PC-3 (cell line): ENCODE measurements at regions not wholly inside any gene's neighbourhood (a gene's known extent, or its start where the extent isn't known, plus 50 kb on each side); places are given as distances from the start of the nearest gene placed in this dataset.

Source experiments
- EZH2 ChIP-seq: fragments of 300-600 bp; sonication (generic); IDR thresholded peaks from one replicate; pipeline ENCODE4 v1.6.1; 2017; ENCODE audit warnings: antibody characterized with exemption, mild to moderate bottlenecking, low read length; ENCODE audit not compliant: unreplicated experiment
- TF ChIP-seq, protein P1 (sequence below): fragments of 300-600 bp; sonication (generic); conservative IDR thresholded peaks from 2 replicates; pipeline ENCODE4 v1.5.1; 2017; ENCODE audit warnings: antibody characterized with exemption, low read depth, mild to moderate bottlenecking, low read length

DNA sequence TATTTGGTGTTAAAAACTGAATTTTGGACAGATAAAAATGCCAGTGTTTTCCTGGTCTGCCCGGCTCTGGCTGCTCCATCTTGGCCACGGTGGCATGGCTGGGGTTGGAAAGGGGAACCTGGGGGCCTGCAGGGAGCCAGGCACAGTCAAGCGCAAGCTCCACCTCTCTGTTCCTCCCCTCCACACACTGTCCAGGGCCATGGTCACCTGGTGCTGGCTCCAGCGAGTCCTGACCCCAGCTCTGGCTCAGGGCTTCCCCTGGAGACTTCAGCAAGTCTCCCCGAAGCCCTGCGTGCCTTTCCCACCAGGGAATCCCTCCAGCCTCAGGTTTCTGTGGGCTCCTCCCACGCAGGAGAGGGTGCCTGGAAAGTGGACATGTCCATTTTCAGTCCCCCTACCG lies 298.5 kb downstream of the QKI start:
- TF ChIP-seq, protein P1, sequence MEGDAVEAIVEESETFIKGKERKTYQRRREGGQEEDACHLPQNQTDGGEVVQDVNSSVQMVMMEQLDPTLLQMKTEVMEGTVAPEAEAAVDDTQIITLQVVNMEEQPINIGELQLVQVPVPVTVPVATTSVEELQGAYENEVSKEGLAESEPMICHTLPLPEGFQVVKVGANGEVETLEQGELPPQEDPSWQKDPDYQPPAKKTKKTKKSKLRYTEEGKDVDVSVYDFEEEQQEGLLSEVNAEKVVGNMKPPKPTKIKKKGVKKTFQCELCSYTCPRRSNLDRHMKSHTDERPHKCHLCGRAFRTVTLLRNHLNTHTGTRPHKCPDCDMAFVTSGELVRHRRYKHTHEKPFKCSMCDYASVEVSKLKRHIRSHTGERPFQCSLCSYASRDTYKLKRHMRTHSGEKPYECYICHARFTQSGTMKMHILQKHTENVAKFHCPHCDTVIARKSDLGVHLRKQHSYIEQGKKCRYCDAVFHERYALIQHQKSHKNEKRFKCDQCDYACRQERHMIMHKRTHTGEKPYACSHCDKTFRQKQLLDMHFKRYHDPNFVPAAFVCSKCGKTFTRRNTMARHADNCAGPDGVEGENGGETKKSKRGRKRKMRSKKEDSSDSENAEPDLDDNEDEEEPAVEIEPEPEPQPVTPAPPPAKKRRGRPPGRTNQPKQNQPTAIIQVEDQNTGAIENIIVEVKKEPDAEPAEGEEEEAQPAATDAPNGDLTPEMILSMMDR = no peak
- no peak for TF ChIP-seq EZH2
